HG02610 (cell line): ENCODE measurements at regions not wholly inside any gene's neighbourhood (a gene's known extent, or its start where the extent isn't known, plus 50 kb on each side); places are given as distances from the start of the nearest gene placed in this dataset.
"Not testable (repeated sequence)": the region's sequence is repeated elsewhere in the genome, so short reads cannot be mapped to it uniquely, and the experiment has no call there.

ENCODE experiments used
- ATAC-seq: cut with Tn5 transposase; IDR thresholded peaks from one replicate; pipeline ENCODE4 v1.9.1; 2021; ENCODE audit warnings: mild to moderate bottlenecking, moderate library complexity; ENCODE audit not compliant: unreplicated experiment

DNA sequence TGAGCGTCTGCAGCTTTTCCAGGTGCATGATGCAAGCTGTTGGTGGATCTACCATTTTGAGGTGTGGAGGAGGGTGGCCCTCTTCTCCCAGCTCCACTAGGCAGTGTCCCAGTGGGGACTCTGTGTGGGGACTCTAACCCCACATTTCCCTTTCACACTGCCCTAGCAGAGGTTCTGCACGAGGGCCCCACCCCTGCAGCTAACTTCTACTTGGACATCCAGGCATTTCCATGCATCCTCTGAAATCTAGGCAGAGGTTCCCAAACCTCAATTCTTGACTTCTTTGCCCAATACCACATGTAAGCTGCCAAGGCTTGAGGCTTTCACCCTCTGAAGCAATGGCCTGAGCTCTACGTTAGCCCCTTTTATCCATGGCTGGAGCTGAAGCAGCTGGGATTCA, 61.4 kb upstream of the HGFAC start:
- ATAC-seq, result not testable (repeated sequence)

DNA sequence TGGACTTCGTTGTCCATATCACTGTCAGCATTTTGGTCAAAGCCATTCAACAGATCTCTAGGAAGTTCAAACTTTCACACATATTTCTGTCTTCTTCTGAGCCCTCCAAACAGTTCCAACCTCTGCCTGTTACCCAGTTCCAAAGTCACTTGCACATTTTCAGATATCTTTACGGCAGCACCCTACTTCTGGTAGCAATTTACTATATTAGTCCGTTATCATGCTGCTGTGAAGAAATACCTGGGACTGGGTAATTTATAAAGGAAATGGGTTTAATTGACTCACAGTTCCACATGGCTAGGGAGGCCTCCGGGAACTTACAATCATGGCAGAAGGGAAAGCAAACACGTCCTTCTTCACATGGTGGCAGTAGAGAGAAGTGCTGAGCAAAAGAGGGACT, 60.6 kb upstream of the HGFAC start:
- ATAC-seq, result not testable (repeated sequence)

DNA sequence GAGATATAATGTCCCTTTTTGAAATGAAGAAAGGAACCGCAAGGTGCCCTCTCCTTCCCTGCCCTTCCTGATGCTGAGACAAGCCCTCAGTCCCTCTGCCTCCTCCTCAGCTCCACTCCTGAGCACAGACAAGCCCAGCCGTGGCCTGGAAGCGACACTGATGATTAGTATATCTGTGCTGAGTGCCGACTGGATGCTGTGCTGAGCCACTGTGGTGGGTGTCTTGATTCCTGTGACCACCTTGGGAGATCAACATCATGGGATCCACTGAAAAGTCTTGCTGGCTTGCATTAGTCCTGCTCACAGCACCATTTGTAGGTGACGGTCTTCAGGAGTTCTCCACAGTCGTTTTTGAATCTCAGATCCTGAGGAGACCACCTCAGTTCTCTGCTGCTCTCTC, 59.5 kb upstream of the HGFAC start:
- ATAC-seq, result no peak

GRCh38 chr4:3384391-3384770, 57.4 kb upstream of the HGFAC start:
- ATAC-seq, result no peak

DNA sequence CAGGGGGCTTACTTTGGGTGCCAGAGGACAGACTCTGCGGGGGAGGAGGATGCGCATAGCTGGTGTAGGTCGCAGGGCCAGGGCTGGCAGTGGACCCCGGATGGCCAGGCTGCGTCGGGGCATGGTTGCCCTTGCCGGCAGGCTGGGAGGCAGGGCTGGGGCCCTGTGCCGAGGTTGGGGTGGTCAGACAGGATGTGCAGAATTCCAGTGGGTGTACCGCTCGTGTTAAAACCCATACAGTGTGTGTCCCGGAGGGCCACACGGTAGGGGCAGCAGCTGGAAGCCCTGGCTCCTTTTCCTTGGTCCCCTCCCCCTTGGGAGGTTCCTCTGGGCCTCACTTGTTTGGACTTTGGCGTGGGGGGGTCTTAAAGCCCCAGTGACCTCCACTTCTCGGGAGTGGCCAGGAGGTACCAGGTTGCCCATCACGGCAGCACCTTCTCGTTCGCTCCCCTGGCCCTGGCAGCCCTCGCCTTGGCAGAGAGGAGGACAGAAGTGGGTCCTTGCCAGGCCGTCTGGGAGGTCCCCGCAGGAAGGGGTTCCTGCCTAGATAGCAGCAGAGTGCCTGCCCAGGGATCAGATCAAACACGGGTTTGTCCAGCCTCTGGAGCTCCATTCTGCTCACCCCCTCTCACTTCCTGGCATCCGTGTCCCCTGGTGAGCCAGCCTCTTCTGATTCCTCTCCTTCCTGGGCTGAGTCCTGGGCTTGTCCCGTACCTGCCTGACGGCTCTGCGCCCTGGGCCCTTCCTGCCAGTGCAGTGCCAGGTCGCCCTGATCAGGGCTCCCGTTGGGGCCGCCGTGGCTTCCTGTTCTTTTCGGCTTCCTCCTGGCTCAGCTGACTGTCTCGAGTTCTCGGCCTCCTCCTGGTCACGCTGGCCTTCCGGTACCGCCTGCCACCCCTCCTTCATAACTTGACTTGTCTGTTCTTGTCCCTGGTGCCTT, 56.7 kb upstream of the HGFAC start:
- ATAC-seq, result no peak

- ATAC-seq, result no peak
These were observed 55.9 kb upstream of the HGFAC start for GRCh38 chr4:3385711-3386420.

DNA sequence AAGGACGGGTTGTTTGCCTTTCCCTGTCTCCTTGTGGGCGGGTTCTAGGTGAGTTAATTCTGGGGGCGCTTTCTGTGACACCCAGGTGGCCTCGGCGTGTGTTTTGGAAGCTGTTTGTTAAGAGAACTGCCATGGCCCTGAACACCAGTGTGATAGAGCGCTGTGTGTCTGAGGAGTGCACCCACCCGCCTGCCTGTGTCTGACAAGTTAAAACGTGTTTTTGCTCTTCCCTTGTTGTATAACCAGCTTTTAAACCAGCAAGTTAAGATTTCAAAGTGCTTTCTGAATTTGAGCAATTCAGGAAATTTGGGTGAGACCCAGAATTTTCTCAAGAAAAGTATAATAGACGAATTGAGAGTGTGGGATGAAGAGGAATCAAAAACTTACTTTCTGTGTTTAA, 55.2 kb upstream of the HGFAC start:
- ATAC-seq, result no peak

- ATAC-seq, result peak; percentile 43
These were observed 54.4 kb upstream of the HGFAC start for GRCh38 chr4:3387154-3387942.

- ATAC-seq, result peak; percentile 38
These were observed 53.8 kb upstream of the HGFAC start for GRCh38 chr4:3387943-3388361.

DNA sequence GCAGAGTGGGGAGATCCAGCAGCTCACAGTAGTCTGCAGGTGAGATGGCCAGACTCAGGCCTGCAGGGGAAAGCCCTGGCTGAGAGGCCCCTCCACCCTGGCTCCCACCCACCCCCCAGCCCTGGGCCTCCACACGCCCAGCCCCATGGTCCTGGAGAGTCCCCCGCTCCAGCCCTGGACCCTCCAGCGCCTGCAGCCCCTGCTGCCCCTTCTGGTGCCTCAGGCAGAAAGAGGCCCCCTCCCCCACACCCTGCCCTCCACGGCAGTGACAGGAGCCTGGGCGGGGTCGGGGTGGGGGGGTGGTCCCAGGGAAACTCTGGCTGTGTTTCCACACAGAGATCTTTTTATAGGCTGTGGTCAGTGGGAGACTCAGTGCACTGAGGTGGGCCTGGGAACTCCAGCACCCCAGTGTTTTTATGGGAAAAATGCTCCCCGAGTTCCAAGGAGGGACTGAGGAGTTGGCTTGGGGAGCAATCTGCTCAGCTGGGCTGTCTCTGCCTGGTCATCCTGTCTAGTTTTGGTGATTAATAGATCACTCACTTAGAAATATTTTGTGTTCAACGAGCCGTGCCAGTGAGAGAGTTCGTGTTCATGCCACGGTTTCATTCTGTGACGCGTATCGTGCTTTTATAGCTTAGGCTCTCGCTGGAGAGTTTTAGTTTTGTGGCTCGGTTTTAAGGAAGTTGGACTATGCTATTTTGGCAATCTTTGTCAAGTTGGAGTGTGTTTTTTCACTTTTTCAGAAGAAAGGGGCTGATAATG, 53.1 kb upstream of the HGFAC start:
- ATAC-seq, result no peak

- ATAC-seq, result no peak
These were observed 52.2 kb upstream of the HGFAC start for GRCh38 chr4:3389233-3390215.

- no peak for ATAC-seq
These were observed 51.4 kb upstream of the HGFAC start for GRCh38 chr4:3390288-3390811.

GRCh38 chr4:3391422-3391821, 50.3 kb upstream of the HGFAC start:
- no peak for ATAC-seq
